ENCODE measurements at regions not wholly inside any gene's neighbourhood (a gene's known extent, or its start where the extent isn't known, plus 50 kb on each side); places are given as distances from the start of the nearest gene placed in this dataset.

- TF ChIP-seq EZH2 (IDR thresholded peaks at IDR 0.05) (no peak), POLR2AphosphoS5 (IDR thresholded peaks at IDR 0.05; ENCODE audit: borderline replicate concordance, low read depth, low read length) (no peak), FOXP2 (optimal IDR thresholded peaks at IDR 0.05; ENCODE audit: control extremely low read depth, extremely low read length, insufficient read depth) (no peak)
These were observed 921.4 kb upstream of the EEF2KMT start for GRCh38 chr16:6018848-6019489.

Data from SK-N-MC (cell line).